GM12874 (cell line): ENCODE measurements at regions not wholly inside any gene's neighbourhood (a gene's known extent, or its start where the extent isn't known, plus 50 kb on each side); places are given as distances from the start of the nearest gene placed in this dataset.

Source experiments
- CTCF ChIP-seq: IDR thresholded peaks from 2 replicates; pipeline ENCODE4 v1.5.1; 2011; ENCODE audit warnings: low read depth, mild to moderate bottlenecking, control low read depth, low read length, moderate library complexity; ENCODE audit not compliant: insufficient read depth

- no peak for TF ChIP-seq CTCF
These were observed 303.7 kb downstream of the SS18 start for GRCh38 chr18:25786758-25787157.

GRCh38 chr18:25780105-25780504, 310.3 kb downstream of the SS18 start:
- TF ChIP-seq CTCF: no peak

GRCh38 chr18:25771796-25772195, 318.6 kb downstream of the SS18 start:
- TF ChIP-seq CTCF: no peak

- TF ChIP-seq CTCF: no peak
These were observed 325.6 kb downstream of the SS18 start for GRCh38 chr18:25764777-25765176.

GRCh38 chr18:25759111-25759510, 331.3 kb downstream of the SS18 start:
- no peak for TF ChIP-seq CTCF

GRCh38 chr18:25743646-25744151, 346.7 kb downstream of the SS18 start:
- no peak for TF ChIP-seq CTCF

- no peak for TF ChIP-seq CTCF
These were observed 351.0 kb downstream of the SS18 start for GRCh38 chr18:25739376-25739775.
